Fibroblast of the aortic adventitia (primary cell): ENCODE measurements at regions not wholly inside any gene's neighbourhood (a gene's known extent, or its start where the extent isn't known, plus 50 kb on each side); places are given as distances from the start of the nearest gene placed in this dataset.

ENCODE experiments used
- DNase-seq: peaks from one replicate; pipeline ENCODE4 v3.0.0-alpha.2; 2010; ENCODE audit warnings: low read depth
- H3K4me3 ChIP-seq: 2 replicates; pipeline ENCODE4 v1.5.1; 2011; ENCODE audit warnings: low read depth, mild to moderate bottlenecking, control low read depth, low read length, moderate library complexity
- CTCF ChIP-seq: IDR thresholded peaks from 2 replicates; pipeline ENCODE4 v1.5.1; 2011; ENCODE audit warnings: mild to moderate bottlenecking, low read length, control low read depth, inconsistent platforms; ENCODE audit not compliant: insufficient read depth

- TF ChIP-seq CTCF = no peak
- no peak overlapping the region for H3K4me3 ChIP-seq
Measured at GRCh38 chr9:80554301-80554700, 982.5 kb downstream of the TLE4 start.

GRCh38 chr9:80552931-80553330 lies 981.2 kb downstream of the TLE4 start:
- TF ChIP-seq CTCF = no peak
- no peak for DNase-seq
- H3K4me3 ChIP-seq = no peak overlapping the region

More at GRCh38 chr9:80554301-80554700, 982.5 kb downstream of the TLE4 start:
- no peak for DNase-seq

- no peak overlapping the region for H3K4me3 ChIP-seq
- no peak for DNase-seq
- no peak for TF ChIP-seq CTCF
Measured at GRCh38 chr9:80550181-80550580, 978.4 kb downstream of the TLE4 start.

GRCh38 chr9:80547613-80548012 lies 975.8 kb downstream of the TLE4 start:
- no peak overlapping the region for H3K4me3 ChIP-seq
- DNase-seq = no peak
- TF ChIP-seq CTCF = no peak

GRCh38 chr9:80540387-80540786 lies 968.6 kb downstream of the TLE4 start:
- H3K4me3 ChIP-seq = no peak overlapping the region
- TF ChIP-seq CTCF = no peak
- DNase-seq = no peak

GRCh38 chr9:80538976-80539375 lies 967.2 kb downstream of the TLE4 start:
- no peak overlapping the region for H3K4me3 ChIP-seq
- TF ChIP-seq CTCF = no peak
- DNase-seq = no peak

GRCh38 chr9:80522465-80522864 lies 950.7 kb downstream of the TLE4 start:
- H3K4me3 ChIP-seq = no peak overlapping the region
- no peak for TF ChIP-seq CTCF
- DNase-seq = no peak
